ENCODE measurements at regions not wholly inside any gene's neighbourhood (a gene's known extent, or its start where the extent isn't known, plus 50 kb on each side); places are given as distances from the start of the nearest gene placed in this dataset.
A peak's percentile ranks its signal among the peaks of the same experiment; 100 is the strongest.

GRCh38 chr4:181291615-181292014, 951.6 kb upstream of the TENM3 start:
- H3K9ac ChIP-seq (ENCODE audit: low read depth, low read length), result no peak overlapping the region
- H3K18ac ChIP-seq (ENCODE audit: low read depth, low read length), result no peak overlapping the region
- ChIA-PET POLR2A (ENCODE audit: unreplicated experiment) (no interaction called here), CTCF (interaction anchor here (1.0 kb wide), 1 partner anchor 11 kb away, joined by 3 read pairs; no protein-coding TSS in a partner anchor)
- no peak overlapping the region for H2BK15ac ChIP-seq (ENCODE audit: low read depth, low read length)
- no peak overlapping the region for H3K4me2 ChIP-seq (ENCODE audit: low read depth, low read length)
- no peak overlapping the region for H2AK5ac ChIP-seq (ENCODE audit: low read depth, low read length)
- TF ChIP-seq SMC3 (IDR thresholded peaks at IDR 0.05; ENCODE audit: low read depth, low read length) (no peak), CEBPB (IDR thresholded peaks at IDR 0.05; ENCODE audit: low read depth, low read length) (peak; percentile 80)
- H3K56ac ChIP-seq (ENCODE audit: extremely low read depth, insufficient read depth, low read length), result no peak overlapping the region
- H3K27me3 ChIP-seq (ENCODE audit: control insufficient read depth, insufficient read depth, low read length), result no peaks in the 10 kb centered on the region
- no peak overlapping the region for H3K14ac ChIP-seq (replicated peaks; ENCODE audit: low read depth, low read length)
- no peak for ATAC-seq (ENCODE audit: low read depth)
- no peak overlapping the region for H2AK9ac ChIP-seq (replicated peaks; ENCODE audit: low read depth, low read length, poor library complexity)
- no peaks in the 10 kb centered on the region for H4K20me1 ChIP-seq (ENCODE audit: insufficient read depth, low read length)
- no CpG with 5 or more reads among the region's 5 CpGs for WGBS, 2 experiments (ENCODE audit: extremely low coverage in 2 of 2, insufficient read length in 1 of 2)
- no peaks in the 10 kb centered on the region for H3K79me1 ChIP-seq (ENCODE audit: low read depth in 1 of 2, low read length in 2 of 2)
- no peak for DNase-seq
- in situ Hi-C loops (cut with MboI; ENCODE audit: low sequenced_read_pairs) (no loop called here), dilution Hi-C loops (cut with HindIII; ENCODE audit: low sequenced_read_pairs, unreplicated experiment) (no loop called here), intact Hi-C loops (cut with micrococcal nuclease) (no loop called here)
- H4K91ac ChIP-seq (ENCODE audit: insufficient read depth, low read depth, low read length), result no peak overlapping the region
- H2BK20ac ChIP-seq (ENCODE audit: low read depth, low read length), result no peak overlapping the region
- no peak overlapping the region for H3K4me3 ChIP-seq (ENCODE audit: insufficient read depth, low read depth, low read length)
- no peaks in the 10 kb centered on the region for H3K9me1 ChIP-seq (ENCODE audit: insufficient read depth, low read length)
- no peaks in the 10 kb centered on the region for H3K4me1 ChIP-seq (ENCODE audit: control insufficient read depth, insufficient read depth, low read length)
- H3K36me3 ChIP-seq (ENCODE audit: control insufficient read depth, insufficient read depth, low read length), result no peaks in the 10 kb centered on the region
- H3K23ac ChIP-seq (ENCODE audit: low read depth, low read length), result no peak overlapping the region
- no peak overlapping the region for H2BK120ac ChIP-seq (ENCODE audit: low read depth, low read length)
- no TSS peak for BruUV-seq (replicated peaks)
- H2BK5ac ChIP-seq (ENCODE audit: low read depth, low read length, poor library complexity, severe bottlenecking), result no peak overlapping the region
- no peak overlapping the region for H4K5ac ChIP-seq (ENCODE audit: low read depth, low read length)
- no peak overlapping the region for H3K4ac ChIP-seq (ENCODE audit: low read depth, low read length)
- no peak overlapping the region for H2AFZ ChIP-seq (replicated peaks; ENCODE audit: low read length, poor library complexity)
- H4K8ac ChIP-seq (ENCODE audit: low read depth in 2 of 2, low read length in 2 of 2), result no peak overlapping the region
- no peak overlapping the region for H3K27ac ChIP-seq (ENCODE audit: insufficient read depth, low read length)
- H3K9me3 ChIP-seq (ENCODE audit: control insufficient read depth, insufficient read depth, low read length), result no peaks in the 10 kb centered on the region

Data from IMR-90 (cell line).